Activated naive CD8-positive, alpha-beta T cell treated with anti-CD3 and anti-CD28 coated beads, Interleukin-2, amount 50 U/mL, for 16 hours (primary cell): ENCODE measurements at regions not wholly inside any gene's neighbourhood (a gene's known extent, or its start where the extent isn't known, plus 50 kb on each side); places are given as distances from the start of the nearest gene placed in this dataset.

Experiments
- DNase-seq: peaks from one replicate; pipeline ENCODE4 v3.0.0-alpha.2; 2020; ENCODE audit warnings: low read depth, low spot score

DNA sequence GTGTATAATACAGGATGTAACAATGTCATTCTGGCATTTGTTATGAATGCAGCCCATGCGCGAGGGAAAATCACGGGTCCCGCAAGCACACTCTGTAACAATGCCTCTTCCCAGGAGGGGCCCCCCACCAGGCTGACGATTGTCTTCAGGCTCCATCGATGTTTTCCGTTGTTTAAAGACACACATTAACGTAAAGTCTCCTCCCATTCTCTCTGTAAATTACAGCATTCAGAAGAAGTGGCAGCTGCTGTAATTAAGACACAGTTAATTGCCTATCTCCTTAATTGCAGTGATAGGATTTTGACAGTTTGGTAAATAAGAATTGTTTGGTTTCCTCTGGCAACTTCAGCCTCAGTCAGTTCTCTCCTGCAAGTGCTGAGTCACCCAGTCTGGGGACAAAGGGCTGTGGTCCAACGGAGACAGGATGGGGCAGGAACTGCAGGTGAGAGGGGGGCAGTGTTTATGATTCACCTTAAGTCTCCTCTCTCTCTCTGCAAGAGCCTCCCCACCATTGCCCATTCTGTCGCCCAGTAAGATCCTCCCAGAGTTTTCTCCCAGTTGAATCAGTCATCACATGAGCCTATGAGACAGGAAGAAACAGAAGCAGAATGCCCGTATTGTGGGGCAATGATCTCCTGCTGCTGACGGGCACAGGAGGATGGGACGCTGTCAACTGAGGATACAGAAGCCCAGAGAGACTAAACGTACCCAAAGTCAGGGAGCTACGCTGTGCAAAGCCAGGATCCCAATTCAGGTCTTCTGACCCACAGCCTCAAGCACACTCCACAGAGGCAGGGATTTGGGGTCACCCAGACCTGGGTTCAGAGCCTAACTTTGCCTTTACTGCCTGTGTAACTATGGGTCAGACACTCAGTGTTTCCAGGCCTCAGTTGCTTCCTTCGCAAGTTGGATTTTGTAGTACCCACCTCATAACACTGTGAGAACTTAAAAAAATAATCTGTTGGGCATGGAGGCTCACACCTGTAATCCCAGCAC lies 110.0 kb downstream of the ADSS2 start:
- DNase-seq, result no peak

DNA sequence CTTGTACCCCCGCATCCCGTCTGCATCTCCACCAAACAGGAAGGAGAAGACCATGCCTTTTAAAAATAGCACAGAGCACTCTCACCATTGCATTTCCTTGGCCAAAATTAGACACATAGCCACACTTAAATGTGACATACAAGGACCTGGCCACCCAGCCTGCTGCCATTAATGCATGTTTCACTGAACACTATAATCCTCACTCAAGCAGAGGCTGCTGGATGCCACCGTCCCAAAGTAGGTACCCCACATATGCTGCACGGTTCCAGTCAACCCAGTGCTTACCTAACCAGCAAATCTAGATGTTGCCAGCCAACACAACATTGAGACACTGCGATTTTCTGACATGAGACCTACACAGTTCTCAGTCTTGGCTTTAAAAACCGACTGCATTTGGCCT lies 107.7 kb downstream of the ADSS2 start:
- no peak for DNase-seq

DNA sequence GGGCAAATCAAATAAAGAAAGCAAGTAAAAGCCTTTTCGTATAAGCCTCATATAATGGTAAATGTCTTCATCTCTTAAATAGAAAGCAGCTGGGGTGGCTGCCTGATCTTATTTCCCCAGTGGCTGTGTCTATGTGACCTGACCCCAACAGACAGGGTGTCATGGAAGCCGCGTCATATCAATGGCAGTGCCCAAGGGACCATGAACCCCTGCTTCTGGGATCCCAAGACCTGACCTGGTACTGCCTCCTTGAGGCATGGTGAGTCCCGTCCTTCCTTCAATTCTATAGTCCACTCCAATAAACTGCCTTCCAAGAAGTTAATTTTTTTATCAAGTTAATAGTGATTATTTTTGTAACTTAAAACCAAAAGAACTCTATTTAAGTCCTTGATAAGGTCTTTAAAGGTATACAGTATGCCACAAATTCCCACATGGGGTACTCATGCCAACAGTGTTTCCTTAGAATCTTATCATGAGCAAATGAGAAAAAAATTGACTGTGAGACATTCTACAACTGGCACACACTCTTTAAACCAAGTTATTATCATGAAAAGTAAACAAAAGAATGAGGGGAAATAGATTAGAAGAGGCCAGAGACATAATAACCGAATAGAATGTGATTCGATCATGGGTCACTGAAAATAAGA lies 104.6 kb downstream of the ADSS2 start:
- DNase-seq, result no peak

DNA sequence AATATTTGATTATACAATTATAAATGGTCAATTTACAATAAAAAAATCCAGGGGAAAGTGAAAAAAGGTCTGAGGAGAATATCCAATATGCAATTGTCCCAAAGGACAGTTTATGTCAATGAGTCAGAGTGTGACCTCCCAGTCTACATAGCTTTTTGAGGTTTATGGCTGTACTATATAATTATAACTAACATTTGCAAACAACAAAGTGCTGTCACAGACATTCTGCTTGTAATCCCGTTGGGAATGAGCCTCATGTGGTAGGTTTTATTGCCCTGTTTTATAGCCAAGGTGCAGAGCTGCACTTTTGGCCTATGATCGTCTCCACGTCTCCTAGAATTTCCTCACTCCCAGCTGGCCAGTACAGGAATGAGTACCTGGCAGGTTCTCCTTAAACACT lies 103.8 kb downstream of the ADSS2 start:
- no peak for DNase-seq

DNA sequence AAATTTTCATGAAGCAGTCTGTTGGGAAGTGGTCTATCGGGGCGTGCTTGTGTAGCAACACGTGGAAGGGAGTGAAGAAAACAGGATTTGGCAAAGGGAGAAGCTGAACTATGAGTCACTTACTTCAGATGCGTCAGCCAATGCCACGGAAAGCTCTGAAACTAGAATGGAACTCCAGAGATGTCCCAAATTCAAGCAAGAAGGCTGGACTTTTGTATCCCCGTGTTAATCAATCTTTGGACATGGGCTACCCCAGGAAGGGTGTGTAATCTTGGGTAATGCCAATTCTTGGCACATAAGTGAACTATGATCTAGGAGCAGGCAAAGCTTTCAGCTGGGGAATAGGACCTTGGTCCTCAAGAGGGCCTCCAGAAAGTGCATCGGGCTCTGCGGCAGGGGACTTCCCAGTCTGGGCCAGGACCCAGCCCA lies 102.6 kb downstream of the ADSS2 start:
- no peak for DNase-seq

DNA sequence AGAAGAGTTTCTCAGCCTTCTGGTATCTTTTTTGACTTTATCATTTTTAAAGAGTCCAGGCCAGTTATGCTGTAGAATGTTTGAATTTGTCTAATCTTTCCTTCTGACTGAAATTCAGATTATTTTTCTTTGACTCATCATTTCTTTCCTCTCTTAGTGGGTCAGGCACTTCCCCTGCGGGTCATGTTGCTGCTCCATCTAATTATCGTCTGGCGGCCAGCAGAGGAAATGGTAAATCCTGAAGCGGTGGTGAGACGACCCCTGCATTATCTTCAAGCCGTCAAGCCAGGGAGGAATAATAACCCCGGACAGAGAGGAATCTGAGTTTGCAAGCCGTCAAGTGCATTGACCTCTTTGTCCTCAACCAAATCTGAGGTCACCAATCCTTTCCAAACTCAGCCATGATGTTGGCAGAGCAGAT lies 102.1 kb downstream of the ADSS2 start:
- no peak for DNase-seq

DNA sequence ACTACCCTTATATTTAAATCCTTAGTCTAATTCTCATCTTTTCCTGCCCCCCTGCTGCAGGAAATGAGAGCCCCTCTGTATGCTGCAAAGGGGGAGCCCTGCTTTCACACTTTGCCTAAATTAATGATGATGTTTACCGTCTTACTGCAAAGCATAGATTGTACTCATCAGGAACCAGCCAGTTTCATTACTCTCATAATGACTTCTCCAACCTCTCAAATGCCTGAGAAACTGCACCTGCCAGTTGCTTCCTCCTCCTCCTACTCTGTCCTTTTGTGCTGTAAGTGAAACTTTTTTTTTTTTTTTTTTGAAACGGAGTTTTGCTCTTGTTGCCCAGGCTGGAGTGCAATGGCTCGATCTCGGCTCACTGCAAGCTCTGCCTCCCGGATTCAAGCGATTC lies 101.7 kb downstream of the ADSS2 start:
- DNase-seq, result no peak

DNA sequence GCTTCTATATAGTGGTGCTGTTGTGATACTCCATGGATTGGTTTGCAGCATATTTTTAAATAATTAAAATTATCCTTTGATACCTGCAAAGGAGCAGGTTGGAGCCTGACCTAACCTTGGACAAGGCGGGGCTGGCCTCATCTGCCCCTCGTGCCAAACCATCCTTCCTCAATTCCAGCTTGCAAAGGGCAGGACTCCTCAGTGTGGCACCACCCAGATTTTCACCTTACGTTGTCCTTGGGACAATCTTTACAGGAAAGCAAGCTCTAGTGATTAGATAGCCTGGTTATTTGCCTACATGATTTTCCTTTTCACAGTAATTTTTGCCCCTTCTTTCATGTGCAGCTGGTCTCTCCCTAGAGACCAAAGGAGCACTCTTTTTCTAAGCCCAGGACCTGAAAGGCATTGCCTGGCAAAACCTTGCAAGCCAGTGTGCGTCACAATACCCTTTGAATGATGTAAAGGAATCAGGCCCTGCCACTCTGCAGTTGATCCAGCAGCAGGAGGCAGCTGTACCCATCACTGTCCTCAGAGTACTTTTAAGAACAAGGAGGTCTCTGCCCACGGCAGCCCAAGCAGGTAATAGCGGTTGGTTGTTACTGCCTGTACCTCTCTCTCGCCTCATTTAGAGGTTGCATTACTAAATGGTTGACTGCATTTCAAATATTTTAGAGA lies 99.4 kb downstream of the ADSS2 start:
- DNase-seq, result no peak

DNA sequence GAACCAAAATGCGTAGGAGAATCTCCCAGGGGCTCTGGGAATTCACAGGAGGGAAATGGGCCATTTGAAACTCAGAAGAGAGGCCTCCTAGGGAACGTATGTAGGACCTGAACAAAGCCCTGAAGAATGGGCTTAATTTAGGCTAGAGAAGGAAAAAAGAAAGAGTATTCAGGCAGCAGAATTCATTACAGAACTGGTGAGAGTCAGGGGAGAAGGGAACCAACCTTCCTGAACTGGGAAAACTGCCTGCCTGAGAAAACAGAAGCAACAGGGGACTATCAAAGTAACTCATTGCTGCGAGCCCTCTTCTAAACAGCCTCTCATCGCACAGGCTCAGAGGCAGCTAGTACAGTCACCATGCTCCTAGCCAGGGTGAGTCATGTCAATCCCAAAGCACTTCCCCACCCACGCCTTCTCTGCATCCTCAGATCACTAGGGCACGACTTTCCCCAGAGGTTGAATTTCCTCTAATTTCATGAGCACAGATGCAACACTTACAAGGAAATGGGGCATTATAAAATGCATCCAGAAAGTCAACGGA lies 98.1 kb downstream of the ADSS2 start:
- no peak for DNase-seq

DNA sequence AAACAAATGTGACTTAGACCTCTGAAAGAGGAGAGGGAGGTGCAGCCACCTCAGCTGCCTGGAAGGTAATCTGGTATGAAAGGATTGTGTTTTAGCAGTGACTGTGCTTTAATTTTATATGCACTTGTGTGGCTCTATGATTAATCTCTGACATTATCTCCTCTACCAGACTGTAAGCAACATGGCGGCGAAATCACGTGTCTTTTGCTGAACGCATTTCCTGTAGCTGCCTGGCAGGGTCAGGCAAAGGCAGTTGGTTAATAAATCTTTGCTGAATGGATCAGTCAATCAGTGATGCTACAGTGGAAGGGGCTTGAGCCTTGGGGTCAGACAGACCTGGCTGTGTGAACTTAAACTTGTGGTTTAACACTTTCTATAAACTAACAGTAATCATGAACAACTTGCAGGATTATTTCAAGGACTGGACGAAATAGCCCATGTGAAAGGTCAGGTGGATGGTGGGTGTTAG lies 96.9 kb downstream of the ADSS2 start:
- DNase-seq, result no peak

DNA sequence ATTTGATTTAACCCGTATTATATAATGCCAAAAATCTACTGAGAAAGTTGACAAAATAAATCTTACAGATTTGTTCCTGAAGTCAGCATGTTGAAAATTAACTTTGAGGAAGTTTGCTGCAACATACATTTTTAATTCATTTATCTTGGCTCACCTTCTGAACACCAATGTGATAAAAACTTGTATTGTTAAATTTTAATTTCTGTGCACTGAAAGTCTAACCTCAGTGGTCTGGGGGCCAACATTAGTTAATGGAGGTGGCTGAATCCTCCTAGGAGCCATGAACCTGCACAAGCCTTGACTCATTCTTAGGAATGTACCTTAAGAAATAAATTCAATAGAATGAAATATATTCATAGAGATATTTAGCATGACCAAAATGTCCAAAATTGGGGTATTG lies 95.3 kb downstream of the ADSS2 start:
- no peak for DNase-seq
